ENCODE measurements at regions not wholly inside any gene's neighbourhood (a gene's known extent, or its start where the extent isn't known, plus 50 kb on each side); places are given as distances from the start of the nearest gene placed in this dataset.

- TF ChIP-seq POLR2A (IDR thresholded peaks at IDR 0.05) (no peak), CTCF (IDR thresholded peaks at IDR 0.05) (no peak)
These were observed 142.0 kb upstream of the NAMPT start for GRCh38 chr7:106426803-106427202.
